ENCODE measurements at regions not wholly inside any gene's neighbourhood (a gene's known extent, or its start where the extent isn't known, plus 50 kb on each side); places are given as distances from the start of the nearest gene placed in this dataset.
"Not testable (repeated sequence)": the region's sequence is repeated elsewhere in the genome, so short reads cannot be mapped to it uniquely, and the experiment has no call there.

DNA sequence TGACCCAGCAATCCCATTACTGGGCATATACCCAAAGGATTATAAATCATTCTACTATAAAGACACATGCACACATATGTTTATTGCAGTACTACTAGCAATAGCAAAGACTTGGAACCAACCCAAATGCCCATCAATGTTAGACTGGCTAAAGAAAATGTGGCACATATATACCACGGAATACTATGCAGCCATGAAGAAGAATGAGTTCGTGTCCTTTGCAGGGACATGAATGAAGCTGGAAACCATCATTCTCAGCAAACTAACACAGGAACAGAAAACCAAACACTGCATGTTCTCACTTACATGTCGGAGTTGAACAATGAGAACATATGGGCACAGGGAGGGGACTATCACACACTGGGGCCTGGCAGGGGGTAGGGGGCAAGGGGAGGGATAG, 183.0 kb downstream of the HACE1 start:
- DNase-seq (ENCODE audit: low spot score); intact Hi-C loops (cut with DNase I): not testable (repeated sequence)

DNA sequence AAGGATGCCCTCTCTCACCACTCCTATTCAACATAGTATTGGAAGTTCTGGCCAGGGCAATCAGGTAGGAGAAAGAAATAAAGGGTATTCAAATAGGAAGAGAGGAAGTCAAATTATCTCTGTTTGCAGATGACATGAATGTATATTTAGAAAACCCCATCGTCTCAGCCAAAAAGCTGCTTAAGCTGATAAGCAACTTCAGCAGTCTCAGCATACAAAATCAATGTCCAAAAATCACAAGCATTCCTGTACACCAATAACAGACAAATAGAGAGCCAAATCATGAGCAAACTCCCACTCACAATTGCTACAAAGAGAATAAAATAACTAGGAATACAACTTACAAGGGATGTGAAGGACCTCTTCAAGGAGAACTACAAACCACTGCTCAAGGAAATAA, 184.6 kb downstream of the HACE1 start:
- DNase-seq (ENCODE audit: low spot score); intact Hi-C loops (cut with DNase I): not testable (repeated sequence)

DNA sequence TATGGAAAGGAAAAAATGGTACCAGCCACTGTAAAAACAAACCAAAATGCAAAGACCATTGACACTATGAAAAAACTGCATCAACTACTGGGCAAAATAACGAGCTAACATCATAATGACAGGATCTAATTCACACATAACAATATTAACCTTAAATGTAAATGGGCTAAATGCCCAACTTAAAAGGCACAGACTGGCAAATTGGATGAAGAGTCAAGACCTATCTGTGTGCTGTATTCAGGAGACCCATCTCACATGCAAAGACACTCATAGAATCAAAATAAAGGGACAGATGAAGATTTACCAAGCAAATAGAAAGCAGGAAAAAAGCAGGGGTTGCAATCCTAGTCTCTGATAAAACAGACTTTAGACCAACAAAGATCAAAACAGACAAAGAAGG, 186.6 kb downstream of the HACE1 start:
- DNase-seq (ENCODE audit: low spot score); intact Hi-C loops (cut with DNase I): not testable (repeated sequence)

DNA sequence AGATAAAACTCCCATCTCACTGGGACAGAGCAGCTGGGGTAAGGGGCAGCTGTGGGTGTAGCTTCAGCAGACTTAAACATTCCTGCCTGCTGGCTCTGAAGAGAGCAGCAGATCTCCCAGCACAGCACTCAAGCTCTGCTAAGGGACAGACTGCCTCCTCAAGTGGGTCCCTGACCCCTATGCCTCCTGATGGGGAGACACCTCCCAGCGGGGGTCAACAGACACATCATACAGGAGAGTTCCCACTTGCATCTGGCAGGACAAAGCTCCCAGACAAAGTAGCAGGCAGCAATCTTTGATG, 188.2 kb downstream of the HACE1 start:
- intact Hi-C loops (cut with DNase I); DNase-seq (ENCODE audit: low spot score): not testable (repeated sequence)

DNA sequence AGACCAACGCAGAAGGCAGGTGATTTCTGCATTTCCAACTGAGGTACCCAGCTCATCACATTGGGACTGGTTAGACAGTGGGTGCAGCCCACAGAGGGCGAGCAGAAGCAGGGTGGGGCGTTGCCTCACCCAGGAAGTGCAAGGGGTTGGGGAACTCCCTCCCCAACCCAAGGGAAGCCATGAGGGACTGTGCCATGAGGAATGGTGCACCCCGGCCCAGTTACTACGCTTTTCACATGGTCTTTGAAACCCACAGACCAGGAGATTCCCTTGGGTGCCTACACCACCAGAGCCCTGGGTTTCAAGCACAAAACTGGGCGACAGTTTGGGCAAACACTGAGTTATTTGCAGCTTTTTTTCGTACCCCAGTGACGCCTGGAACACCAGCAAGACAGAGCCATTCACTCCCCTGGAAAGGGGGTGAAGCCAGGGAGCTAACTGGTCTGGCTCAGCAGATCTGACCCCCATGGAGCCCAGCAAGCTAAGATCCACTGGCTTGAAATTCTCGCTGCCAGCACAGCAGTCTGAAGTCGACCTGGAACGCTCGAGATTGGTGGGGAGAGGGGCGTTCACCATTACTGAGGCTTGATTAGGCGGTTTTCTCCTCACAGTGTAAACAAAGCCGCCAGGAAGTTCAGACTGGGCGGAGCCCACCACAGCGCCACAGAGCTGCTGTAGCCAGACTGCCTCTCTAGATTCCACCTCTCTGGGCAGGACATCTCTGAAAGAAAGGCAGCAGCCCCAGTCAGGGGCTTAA, 188.7 kb downstream of the HACE1 start:
- DNase-seq (ENCODE audit: low spot score); intact Hi-C loops (cut with DNase I): not testable (repeated sequence)

DNA sequence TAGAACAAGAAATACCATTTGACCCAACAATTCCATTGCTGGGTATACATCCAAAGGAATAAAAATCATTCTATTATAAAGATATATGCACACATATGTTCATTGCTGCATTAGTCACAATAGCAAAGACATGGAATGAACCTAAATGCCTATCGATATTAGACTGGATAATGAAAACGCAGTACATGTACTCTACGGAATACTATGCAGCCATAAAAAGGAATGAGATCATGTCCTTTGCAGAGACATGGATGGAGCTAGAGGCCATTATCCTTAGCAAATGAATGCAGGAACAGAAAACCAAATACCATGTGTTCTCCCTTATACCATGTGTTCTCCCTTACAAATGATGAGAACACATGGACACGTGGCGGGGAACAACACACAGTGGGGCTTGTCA, 190.2 kb downstream of the HACE1 start:
- no peak for DNase-seq (ENCODE audit: low spot score)
- intact Hi-C loops (cut with DNase I) = no loop called here

DNA sequence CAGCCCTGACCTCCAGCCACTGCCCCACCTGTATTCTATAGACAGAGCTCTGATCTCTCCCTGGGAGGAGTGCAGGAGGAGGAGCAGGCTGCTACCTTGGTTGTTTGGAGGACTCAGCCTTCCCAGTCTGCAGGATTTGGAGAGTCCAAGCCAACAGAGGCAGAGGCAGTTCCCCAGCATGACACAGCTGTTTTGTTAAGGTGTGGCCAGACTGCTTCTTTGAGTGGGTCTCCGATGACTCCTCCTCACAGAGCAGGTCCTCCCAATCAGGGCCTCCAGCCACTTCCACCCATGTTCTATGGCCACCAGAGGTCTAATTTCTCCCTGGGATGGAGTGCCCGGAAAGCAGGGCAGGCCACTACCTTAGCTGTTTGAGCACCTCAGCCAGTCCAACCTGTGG, 203.5 kb downstream of the HACE1 start:
- intact Hi-C loops (cut with DNase I) = no loop called here
- DNase-seq (ENCODE audit: low spot score) = no peak

DNA sequence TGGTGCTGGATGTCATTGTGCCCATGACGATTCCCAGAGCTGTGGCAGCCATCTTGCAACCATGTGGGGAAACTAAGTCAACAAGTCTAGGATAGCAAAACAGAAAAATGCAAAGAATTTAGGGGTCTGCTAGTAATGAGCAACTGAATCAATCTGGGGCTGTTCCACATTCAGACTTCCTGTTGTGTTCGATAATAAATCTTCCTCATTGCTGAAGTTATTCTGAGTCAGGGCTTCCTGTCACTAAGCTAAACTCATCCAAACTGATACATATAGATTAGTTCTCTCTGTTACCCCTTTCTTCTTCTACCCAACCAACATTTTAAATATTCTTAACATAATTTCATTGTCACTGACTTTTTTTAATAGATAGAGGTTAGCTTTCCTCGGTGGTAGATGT, 205.9 kb downstream of the HACE1 start:
- DNase-seq (ENCODE audit: low spot score) = no peak
- intact Hi-C loops (cut with DNase I) = no loop called here

DNA sequence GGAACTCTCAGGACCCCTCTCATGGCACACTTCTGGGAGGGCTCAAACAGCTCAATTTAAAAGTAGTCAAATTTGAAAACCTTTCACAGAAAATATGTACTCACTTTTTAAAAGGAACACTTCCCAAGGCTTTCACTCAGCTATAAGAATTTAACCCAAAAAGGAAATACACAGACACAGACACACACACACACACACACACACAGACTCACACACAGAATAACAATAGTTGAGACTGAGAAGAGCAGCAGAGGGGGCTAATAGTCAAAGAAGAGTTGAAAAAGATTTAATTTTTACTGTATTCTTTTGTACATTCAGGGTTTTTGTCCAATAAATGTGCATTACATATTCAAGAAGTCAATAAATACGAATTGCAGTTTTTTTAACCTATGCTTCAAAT, 211.4 kb downstream of the HACE1 start:
- intact Hi-C loops (cut with DNase I) = no loop called here
- DNase-seq (ENCODE audit: low spot score) = no peak

DNA sequence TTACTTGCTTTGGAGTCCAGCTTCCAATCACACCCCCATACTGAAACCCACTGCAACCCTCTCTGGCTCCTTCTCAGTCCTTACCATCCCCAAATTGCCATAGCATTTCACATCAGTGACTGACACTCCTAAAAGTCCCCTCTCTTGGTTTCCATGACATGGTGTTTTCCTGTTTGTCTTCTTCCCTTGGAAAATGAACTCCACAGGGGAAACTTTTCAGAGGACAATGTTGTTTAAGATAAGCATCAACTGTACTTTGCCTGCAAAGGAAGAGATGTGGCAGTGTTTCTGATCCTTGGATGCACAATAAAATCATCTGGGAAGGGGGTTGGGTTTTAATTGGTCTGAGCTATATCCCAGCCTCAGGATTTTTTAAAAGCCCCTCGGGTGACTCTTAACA, 214.9 kb downstream of the HACE1 start:
- intact Hi-C loops (cut with DNase I) = no loop called here
- DNase-seq (ENCODE audit: low spot score) = no peak

DNA sequence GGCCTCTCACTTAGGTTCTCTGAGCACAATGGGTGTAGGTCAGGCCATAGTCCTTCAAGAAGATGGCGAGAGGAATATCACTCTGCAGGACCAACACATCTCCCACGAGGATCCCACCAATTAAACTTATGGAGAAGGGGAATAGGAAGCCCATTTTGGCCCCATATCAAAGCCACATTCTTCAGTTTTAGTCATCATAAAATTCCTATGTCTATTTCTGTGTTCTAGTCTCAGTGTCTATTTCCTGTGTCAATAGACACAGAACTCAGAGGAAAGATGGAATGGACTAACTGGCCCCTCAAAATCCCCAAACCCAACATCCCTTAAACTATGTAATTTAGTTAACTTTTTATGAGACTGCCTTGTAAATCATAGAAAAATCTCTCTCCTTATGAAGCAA, 216.8 kb downstream of the HACE1 start:
- intact Hi-C loops (cut with DNase I) = no loop called here
- no peak for DNase-seq (ENCODE audit: low spot score)

DNA sequence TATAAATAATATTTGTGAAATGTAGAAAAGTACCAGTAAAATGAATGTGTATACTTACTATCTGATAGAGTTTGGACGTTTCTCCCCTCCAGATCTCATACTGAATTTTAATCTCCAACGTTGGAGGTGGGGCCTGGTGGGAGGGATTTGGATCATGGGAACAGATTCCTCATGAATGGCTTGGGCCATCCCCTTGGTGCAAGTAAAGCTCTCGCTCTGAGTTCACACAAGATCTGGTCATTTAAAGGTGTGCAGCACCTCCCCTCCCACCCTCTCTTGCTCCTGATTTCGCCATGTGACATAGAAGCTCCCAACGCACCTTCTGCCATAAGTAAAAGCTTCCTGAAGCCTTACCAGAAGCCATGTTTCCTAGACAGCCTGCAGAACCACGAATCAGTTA, 219.0 kb downstream of the HACE1 start:
- intact Hi-C loops (cut with DNase I) = no loop called here
- no peak for DNase-seq (ENCODE audit: low spot score)

DNA sequence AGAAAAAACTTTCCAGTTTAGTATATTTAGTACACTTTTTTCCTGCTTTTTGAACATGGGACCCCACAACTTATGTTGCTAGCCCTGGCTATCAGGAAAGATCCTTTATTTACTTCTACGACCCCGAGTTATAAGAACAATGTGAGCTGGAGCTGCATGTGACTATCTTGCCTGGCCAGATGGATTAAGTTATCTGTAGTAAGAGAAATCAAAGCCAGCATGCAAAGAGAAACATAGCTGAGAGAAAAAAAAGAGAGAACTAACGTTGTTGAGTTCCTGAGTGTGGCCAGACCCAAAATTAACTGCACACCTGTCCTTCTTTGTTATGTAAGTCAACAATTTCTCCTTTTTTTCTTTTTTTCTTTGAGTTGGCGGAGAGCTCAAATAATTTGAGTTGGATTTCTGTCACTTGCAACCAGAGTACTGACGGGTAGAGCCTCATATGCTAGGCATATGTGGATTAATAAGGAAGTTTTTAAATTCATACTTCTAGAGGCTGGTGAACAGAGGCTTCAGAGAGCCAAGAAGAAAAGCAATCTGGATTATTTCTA, 219.5 kb downstream of the HACE1 start:
- DNase-seq (ENCODE audit: low spot score) = no peak
- intact Hi-C loops (cut with DNase I) = no loop called here

DNA sequence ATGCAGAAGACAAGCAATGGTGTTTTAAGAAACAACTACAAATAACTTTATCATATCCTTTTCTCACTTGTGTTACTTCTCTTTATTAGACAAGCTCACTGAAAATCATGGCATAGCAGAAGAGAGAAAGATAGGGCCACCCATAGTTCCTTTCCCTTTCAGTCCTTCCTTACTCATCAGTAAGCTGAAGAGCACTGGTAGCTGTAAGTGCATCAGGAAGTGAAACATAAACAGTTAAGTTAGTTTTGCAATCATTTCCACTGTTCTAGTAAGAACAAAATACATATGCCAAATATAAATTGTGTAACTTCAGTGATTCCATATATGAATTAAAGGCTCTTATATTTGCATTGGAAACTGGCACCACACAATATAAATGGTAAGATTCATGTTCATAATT, 220.1 kb downstream of the HACE1 start:
- DNase-seq (ENCODE audit: low spot score) = no peak
- intact Hi-C loops (cut with DNase I) = no loop called here

DNA sequence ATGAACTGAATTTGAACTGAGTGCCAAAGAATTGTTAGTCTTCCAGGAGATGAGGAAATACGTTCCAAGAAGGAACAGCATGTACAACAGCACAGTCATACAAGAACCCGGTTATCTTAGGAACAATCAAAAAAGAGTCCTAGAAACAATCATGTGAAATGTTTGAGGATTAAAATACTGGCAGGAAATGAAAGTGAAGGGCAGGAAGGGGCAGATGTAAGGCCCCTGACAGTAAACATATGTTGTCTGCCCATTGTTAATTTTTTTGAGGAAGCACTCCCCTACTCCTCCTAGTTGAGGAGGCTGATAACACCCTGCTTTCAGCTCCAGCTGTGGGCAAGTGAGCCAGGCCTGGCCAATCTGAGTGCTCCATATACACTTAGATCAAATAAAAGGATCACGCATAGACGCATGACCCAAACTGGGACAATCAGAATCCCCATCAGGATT, 220.9 kb downstream of the HACE1 start:
- intact Hi-C loops (cut with DNase I) = no loop called here
- no peak for DNase-seq (ENCODE audit: low spot score)

DNA sequence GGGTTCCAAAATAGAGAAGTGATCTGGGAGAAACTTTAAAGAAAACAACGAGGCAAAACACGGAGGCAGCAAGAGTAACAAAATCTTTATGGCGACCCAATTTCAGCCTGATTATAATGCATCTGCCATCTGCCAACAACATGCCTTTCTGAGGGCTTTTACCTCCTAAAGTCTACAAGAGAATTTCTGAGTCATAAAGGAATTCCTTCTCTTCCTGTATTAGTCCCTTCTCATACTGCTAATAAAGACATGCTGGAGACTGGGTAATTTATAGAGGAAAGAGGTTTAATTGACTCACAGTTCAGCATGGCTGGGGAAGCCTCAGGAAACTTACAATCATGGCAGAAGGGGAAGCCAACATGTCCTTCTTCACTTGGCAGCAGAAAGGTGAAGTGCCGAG, 226.6 kb downstream of the HACE1 start:
- no peak for DNase-seq (ENCODE audit: low spot score)
- intact Hi-C loops (cut with DNase I) = no loop called here

DNA sequence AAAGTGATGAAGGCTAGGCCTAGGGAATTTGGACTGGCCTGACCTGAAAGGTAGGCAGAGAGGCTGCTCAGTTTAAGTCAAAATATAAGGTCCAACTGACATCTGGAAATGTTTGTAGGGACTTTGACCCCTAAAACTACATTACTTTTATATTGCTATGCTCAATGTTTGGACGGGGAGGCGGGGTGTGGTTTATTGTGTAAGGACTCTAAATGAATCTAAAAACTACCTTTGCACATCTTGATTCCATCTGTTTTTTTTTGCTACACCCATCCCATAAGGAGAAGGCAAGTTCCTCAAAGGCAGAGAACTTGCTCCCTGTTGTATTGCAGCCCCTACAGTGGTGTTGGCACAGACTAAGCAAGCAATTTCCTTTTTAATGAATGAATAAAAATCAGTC, 227.1 kb downstream of the HACE1 start:
- intact Hi-C loops (cut with DNase I) = no loop called here
- no peak for DNase-seq (ENCODE audit: low spot score)

DNA sequence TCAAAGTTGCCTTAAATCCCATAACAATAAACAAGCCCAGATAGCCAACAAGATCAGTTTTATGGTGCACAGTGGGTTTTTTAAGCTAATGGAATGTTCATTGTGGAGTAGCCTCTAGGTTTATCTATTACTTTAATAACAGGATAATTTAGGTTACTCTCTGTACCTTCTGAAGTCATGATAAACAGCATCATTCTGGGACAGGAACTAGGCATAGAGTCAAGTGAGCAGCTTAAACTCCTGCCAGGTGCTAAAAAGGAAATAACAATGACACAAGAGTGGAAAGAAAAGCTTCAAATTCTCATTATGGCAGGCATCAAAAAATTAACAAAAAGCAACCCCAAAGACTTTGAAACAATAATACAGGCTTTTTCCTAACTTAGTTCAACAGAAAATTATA, 228.8 kb downstream of the HACE1 start:
- no peak for DNase-seq (ENCODE audit: low spot score)
- intact Hi-C loops (cut with DNase I) = no loop called here

DNA sequence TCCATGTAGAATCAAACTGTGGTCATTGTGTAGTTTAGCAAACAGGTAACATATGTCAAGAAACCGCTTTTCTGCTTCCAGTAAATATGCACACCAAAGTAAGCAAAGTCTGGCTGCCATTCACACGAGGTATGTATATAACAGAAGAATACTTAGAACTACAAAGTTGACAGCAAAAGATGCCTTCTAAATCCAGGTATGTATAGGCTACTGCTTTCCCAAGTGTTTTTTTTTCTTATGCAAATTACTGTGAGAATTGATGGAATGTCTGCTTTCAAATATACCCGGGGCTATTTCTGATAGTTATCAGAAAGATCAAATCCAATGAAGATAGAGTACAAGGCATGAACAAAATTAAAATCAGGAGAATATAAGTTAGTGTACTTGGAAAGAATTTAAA, 229.2 kb downstream of the HACE1 start:
- intact Hi-C loops (cut with DNase I) = no loop called here
- no peak for DNase-seq (ENCODE audit: low spot score)

DNA sequence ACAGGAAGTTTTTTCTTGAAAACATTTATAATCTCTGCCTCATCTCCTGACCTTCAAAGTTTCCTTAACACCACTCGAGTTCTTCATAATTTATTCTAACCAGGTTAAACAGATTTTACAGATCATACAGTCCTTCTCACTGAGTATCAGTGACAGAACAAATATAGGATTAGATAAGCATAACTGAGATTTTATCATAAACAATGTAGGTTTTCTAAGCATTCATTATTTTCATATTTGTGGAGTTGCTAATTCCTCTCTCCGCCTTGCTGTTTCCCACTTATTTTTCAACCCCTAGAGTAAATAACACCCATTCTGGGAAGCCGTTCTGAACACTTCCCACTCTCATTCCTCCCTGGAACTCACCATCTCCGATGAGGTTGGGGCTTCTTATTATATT, 229.9 kb downstream of the HACE1 start:
- DNase-seq (ENCODE audit: low spot score) = no peak
- intact Hi-C loops (cut with DNase I) = no loop called here

DNA sequence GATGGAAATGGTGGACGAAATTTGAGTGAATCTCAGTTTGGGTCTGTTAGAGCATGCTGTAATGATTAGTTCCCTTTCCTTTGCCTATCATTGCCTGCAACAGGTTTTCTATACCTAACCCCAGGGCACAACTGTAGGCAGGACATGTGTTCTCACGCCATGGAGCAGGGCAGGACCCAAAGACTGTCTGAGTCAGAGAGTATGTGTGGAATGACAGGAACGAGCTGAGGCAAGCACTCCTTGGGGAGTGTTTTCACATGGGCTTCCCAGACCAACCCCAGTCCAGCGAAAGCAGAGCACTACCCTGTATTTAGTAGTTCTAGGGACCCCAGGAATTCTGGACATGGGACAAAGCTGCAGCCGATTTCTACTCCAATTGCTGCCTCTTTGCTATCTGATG, 234.2 kb downstream of the HACE1 start:
- intact Hi-C loops (cut with DNase I) = no loop called here
- no peak for DNase-seq (ENCODE audit: low spot score)
